ENCODE measurements at regions not wholly inside any gene's neighbourhood (a gene's known extent, or its start where the extent isn't known, plus 50 kb on each side); places are given as distances from the start of the nearest gene placed in this dataset.

DNA sequence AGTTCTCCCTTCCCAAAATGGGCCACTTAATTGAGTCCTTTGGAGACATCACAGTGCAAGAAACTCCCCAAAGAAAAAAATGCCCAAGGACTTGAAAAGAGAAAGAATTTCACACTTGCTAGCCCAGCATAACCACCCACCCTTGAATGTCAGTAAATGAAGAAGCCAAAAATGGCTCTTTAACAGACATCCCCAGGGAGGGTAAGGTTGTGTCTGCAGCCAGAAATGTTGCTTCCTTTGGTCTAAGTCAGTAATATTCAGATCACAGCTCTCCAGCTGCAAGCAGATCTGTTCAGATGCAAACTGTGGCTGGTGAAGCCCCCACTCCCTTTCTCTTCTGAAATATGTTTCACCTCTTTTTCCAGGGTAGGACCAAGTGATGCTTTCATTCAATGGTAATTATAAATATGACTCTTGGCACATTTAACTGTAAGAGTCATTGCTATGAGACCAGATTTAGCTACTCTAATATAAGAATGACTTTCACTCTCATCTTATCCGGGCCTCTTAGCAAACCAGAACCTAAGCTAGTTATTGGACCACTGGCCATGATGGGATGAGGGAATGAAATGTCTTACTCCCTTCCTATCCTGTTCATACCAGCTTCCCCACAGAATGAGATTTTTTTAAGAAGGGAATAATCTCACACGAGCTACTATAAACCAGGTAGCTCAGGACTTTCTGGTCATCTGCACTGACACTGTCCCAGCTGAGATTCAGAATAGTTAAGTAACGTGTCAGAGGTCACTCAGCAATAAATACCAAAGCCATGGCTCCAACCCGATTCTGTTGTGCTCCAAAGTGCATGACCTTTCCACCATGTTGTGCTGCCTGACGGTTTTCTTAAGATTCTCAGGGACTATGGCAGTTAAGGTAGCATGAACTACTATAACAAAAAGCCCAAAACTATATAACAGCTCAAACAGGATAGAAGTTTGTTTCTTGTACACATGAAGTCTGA is 234.1 kb downstream of the FOXO1 start:
- CTCF ChIA-PET = no interaction called here
- DNase-seq (ENCODE audit: extremely low spot score) = no peak
- TF ChIP-seq CTBP1 (IDR thresholded peaks at IDR 0.05; ENCODE audit: borderline replicate concordance) (no peak), ZNF384 (IDR thresholded peaks at IDR 0.05) (no peak), NFRKB (IDR thresholded peaks at IDR 0.05) (no peak), BHLHE40 (IDR thresholded peaks at IDR 0.05; ENCODE audit: borderline replicate concordance) (no peak), FOXK2 (IDR thresholded peaks at IDR 0.05) (no peak), L3MBTL2 (conservative IDR thresholded peaks at IDR 0.05) (no peak), HDGF (IDR thresholded peaks at IDR 0.05; ENCODE audit: borderline replicate concordance) (no peak), TARDBP (IDR thresholded peaks at IDR 0.05) (no peak), ELF4 (IDR thresholded peaks at IDR 0.05) (no peak), SUZ12 (IDR thresholded peaks at IDR 0.05) (no peak)
- POLR2A ChIA-PET = no interaction called here

DNA sequence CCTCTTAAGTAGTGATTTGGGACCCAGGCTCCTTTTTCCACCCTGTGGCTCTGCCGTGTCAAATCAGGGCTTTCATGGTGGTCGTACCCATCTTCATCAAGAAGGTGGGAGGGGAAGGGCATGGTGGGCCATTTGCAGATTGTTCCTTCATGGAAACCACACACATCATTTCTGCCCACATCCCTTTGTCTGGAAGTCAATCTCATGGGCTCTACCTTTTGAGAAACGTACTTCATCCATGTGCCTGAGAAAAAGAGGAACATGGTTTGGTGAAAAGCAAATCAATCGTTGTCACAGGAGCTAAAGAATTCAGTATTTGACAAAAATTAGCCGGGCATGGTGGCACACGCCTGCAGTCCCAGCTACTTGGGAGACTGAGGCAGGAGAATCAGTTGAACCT is 233.4 kb downstream of the FOXO1 start:
- POLR2A ChIA-PET = no interaction called here
- TF ChIP-seq LEF1 (IDR thresholded peaks at IDR 0.05; ENCODE audit: borderline replicate concordance) = no peak
- TF ChIP-seq FOXK2 (IDR thresholded peaks at IDR 0.05) = no peak
- TF ChIP-seq HDGF (IDR thresholded peaks at IDR 0.05; ENCODE audit: borderline replicate concordance) = no peak
- no peak for DNase-seq (ENCODE audit: extremely low spot score)
- CTCF ChIA-PET = interaction anchor here (0.6 kb wide), 1 partner anchor 136 kb away, joined by 3 read pairs; no protein-coding TSS in a partner anchor

DNA sequence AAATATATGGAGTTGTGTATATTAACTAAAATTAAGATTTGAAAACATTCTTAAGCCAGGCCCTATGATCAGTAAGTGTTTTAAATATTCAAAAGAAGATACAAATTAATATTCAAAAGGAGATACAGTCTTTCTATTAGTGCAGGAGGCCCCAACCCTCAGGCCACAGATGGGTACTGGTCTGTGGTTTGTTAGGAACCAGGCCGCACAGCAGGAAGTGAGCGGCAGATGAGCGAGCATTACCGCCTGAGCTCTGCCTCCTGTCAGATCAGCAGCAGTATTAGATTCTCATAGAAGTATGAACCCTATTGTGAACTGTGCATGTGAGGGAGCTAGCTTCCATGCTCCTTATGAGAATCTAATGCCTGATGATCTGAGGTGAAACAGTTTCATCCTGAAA is 232.9 kb downstream of the FOXO1 start:
- ChIA-PET CTCF (interaction anchor here (0.6 kb wide), 1 partner anchor 135 kb away, joined by 3 read pairs; no protein-coding TSS in a partner anchor), POLR2A (no interaction called here)
- DNase-seq (ENCODE audit: extremely low spot score) = no peak
- TF ChIP-seq BHLHE40 (IDR thresholded peaks at IDR 0.05; ENCODE audit: borderline replicate concordance) = no peak
- no peak for TF ChIP-seq HDGF (IDR thresholded peaks at IDR 0.05; ENCODE audit: borderline replicate concordance)
- TF ChIP-seq SP1 (IDR thresholded peaks at IDR 0.05) = no peak
- no peak for TF ChIP-seq ARNT (IDR thresholded peaks at IDR 0.05)
- TF ChIP-seq ELF4 (IDR thresholded peaks at IDR 0.05) = no peak
- TF ChIP-seq L3MBTL2 (conservative IDR thresholded peaks at IDR 0.05) = no peak
- no peak for TF ChIP-seq SUZ12 (IDR thresholded peaks at IDR 0.05)
- TF ChIP-seq CTBP1 (IDR thresholded peaks at IDR 0.05; ENCODE audit: borderline replicate concordance) = no peak
- no peak for TF ChIP-seq FOXK2 (IDR thresholded peaks at IDR 0.05)

DNA sequence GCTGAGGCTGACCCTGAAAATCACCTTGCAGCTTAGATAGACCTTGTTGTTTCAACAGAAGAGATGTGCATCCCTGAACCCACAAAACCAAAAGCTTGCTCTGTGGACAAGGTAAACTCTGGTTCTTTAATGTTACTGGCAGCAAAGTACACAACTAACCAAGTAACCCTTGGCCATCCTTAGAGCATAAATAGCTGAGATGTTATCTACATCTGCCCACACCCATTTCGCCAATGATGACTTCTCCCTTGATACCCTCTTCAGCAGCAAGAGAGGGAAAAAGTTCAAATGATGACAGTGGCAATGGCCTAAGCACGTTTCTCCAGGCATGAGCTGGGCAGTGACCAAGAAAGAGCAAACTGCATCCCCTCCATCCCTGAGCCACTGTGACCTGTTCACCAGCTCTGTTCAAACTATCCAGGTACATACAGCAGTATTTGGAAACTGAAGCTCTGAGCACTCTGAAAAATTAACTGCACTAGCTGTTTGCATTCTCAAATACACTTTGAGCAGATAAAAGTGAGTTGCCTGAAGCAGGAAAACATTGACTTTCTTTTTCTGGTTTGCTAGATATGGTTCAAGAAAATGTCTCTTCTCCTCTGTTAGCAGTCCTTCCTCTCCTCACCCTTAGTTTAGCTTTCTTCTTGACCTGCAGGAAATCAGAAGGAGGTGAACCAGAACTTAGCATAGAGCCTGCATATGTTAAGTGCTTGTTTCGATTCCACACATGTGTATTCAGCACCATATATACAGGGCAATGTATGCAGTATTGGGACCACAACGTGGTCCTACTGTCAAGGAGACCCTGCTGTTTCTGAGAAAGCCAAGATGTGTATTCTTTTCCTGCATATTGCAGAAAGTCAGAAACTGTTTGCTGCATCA is 231.7 kb downstream of the FOXO1 start:
- no peak for TF ChIP-seq NFRKB (IDR thresholded peaks at IDR 0.05)
- TF ChIP-seq BHLHE40 (IDR thresholded peaks at IDR 0.05; ENCODE audit: borderline replicate concordance) = no peak
- no peak for TF ChIP-seq FOXM1 (IDR thresholded peaks at IDR 0.05; ENCODE audit: borderline replicate concordance)
- no peak for TF ChIP-seq SP1 (IDR thresholded peaks at IDR 0.05)
- TF ChIP-seq LEF1 (IDR thresholded peaks at IDR 0.05; ENCODE audit: borderline replicate concordance) = no peak
- no peak for TF ChIP-seq FOXA1 (IDR thresholded peaks at IDR 0.05)
- no peak for TF ChIP-seq HDGF (IDR thresholded peaks at IDR 0.05; ENCODE audit: borderline replicate concordance)
- TF ChIP-seq L3MBTL2 (conservative IDR thresholded peaks at IDR 0.05) = no peak
- ChIA-PET CTCF (no interaction called here), POLR2A (no interaction called here)
- DNase-seq (ENCODE audit: extremely low spot score) = no peak

DNA sequence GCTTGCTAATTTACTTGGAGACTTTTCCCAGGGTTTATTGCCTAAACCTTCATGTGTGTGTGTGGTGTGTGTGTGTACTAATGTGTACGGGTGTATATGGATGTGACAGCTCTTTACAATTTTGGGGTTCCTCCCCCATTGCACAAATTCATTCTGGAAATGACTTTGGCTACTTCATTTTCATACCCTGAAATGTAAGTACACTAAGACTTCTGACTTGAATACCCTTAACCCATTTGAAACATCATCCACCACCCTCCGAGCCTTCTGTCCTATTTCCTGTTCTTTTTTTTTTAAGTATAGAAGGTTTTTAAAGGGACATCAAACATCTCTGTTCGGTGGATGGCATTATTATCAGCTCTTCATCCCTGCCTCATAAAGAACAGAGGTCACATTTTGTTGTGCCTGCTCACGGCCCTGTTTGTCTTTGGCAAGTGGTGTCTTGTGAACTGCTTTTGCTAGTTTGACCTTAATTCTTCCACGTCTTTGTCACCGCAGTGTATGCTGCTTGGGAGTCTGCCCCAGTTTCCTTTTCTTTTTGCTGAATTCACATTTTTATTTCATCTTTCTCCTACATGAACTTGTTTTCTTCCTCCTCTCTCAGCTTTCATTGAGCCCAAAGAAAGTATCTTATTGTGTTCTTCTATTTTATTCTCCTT is 228.3 kb downstream of the FOXO1 start:
- no peak for TF ChIP-seq LEF1 (IDR thresholded peaks at IDR 0.05; ENCODE audit: borderline replicate concordance)
- TF ChIP-seq SUZ12 (IDR thresholded peaks at IDR 0.05) = no peak
- no peak for TF ChIP-seq ARNT (IDR thresholded peaks at IDR 0.05)
- no peak for TF ChIP-seq ELF4 (IDR thresholded peaks at IDR 0.05)
- no peak for TF ChIP-seq TARDBP (IDR thresholded peaks at IDR 0.05)
- TF ChIP-seq FOXM1 (IDR thresholded peaks at IDR 0.05; ENCODE audit: borderline replicate concordance) = no peak
- TF ChIP-seq SP1 (IDR thresholded peaks at IDR 0.05) = no peak
- no peak for TF ChIP-seq CTBP1 (IDR thresholded peaks at IDR 0.05; ENCODE audit: borderline replicate concordance)
- TF ChIP-seq FOXA1 (IDR thresholded peaks at IDR 0.05) = no peak
- TF ChIP-seq NFRKB (IDR thresholded peaks at IDR 0.05) = no peak
- no peak for TF ChIP-seq L3MBTL2 (conservative IDR thresholded peaks at IDR 0.05)
- TF ChIP-seq, protein P1, sequence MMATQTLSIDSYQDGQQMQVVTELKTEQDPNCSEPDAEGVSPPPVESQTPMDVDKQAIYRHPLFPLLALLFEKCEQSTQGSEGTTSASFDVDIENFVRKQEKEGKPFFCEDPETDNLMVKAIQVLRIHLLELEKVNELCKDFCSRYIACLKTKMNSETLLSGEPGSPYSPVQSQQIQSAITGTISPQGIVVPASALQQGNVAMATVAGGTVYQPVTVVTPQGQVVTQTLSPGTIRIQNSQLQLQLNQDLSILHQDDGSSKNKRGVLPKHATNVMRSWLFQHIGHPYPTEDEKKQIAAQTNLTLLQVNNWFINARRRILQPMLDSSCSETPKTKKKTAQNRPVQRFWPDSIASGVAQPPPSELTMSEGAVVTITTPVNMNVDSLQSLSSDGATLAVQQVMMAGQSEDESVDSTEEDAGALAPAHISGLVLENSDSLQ (IDR thresholded peaks at IDR 0.05) = no peak
- no peak for TF ChIP-seq BHLHE40 (IDR thresholded peaks at IDR 0.05; ENCODE audit: borderline replicate concordance)
- no peak for TF ChIP-seq ZNF384 (IDR thresholded peaks at IDR 0.05)
- no peak for TF ChIP-seq HDGF (IDR thresholded peaks at IDR 0.05; ENCODE audit: borderline replicate concordance)
- no peak for TF ChIP-seq FOXK2 (IDR thresholded peaks at IDR 0.05)
- ChIA-PET POLR2A (no interaction called here), CTCF (no interaction called here)
- DNase-seq (ENCODE audit: extremely low spot score) = no peak

DNA sequence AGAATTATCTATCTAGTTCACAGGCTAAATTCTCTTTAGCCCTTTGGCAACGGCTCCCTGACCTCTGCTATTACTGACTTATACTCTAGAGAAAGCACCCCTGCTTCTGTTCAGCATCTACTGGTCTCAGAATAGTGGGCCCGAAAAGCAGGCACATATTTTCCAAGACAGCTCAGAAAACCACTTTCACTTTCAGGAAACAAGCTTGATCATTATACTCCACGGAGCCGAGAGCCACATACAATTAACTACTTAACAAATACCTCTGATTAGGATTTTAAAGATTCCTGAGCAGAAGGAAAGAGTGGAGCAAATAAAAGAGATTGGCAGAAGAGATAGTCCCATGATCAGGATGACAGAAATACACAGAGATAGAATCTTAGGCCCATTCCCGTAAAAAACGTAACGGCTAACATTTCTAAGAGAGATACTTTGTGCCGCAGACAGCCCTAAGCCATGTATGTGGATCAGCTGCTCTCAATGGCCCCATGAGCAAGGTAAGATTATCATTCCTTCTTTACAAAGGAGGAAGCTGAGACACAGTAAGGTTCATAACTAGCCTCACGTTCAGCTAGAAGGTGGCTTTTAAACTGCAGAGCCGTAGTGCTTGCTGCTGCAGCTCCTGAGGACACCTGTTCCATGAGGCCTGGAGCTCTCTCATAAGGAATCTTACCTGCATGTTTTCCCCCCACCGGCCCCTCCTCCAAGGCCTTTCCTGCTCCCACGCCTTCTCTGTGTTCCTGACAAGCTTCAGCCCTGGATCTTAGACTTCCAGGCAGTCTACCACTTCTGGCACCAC is 227.2 kb downstream of the FOXO1 start:
- TF ChIP-seq SP1 (IDR thresholded peaks at IDR 0.05) = no peak
- TF ChIP-seq CTBP1 (IDR thresholded peaks at IDR 0.05; ENCODE audit: borderline replicate concordance) = no peak
- TF ChIP-seq, protein P1 (IDR thresholded peaks at IDR 0.05) = no peak
- TF ChIP-seq BHLHE40 (IDR thresholded peaks at IDR 0.05; ENCODE audit: borderline replicate concordance) = no peak
- no peak for TF ChIP-seq TARDBP (IDR thresholded peaks at IDR 0.05)
- no peak for TF ChIP-seq NFRKB (IDR thresholded peaks at IDR 0.05)
- TF ChIP-seq HDGF (IDR thresholded peaks at IDR 0.05; ENCODE audit: borderline replicate concordance) = no peak
- no peak for TF ChIP-seq ZNF384 (IDR thresholded peaks at IDR 0.05)
- TF ChIP-seq FOXM1 (IDR thresholded peaks at IDR 0.05; ENCODE audit: borderline replicate concordance) = no peak
- no peak for TF ChIP-seq FOXK2 (IDR thresholded peaks at IDR 0.05)
- TF ChIP-seq ELF4 (IDR thresholded peaks at IDR 0.05) = no peak
- TF ChIP-seq L3MBTL2 (conservative IDR thresholded peaks at IDR 0.05) = no peak
- TF ChIP-seq FOXA1 (IDR thresholded peaks at IDR 0.05) = no peak
- no peak for TF ChIP-seq ARNT (IDR thresholded peaks at IDR 0.05)
- no peak for TF ChIP-seq SUZ12 (IDR thresholded peaks at IDR 0.05)
- TF ChIP-seq LEF1 (IDR thresholded peaks at IDR 0.05; ENCODE audit: borderline replicate concordance) = no peak
- POLR2A ChIA-PET = no interaction called here
- CTCF ChIA-PET = interaction anchor here (0.6 kb wide), 1 partner anchor 65 kb away, joined by 4 read pairs; no protein-coding TSS in a partner anchor
- no peak for DNase-seq (ENCODE audit: extremely low spot score)
